GM21529 (cell line): ENCODE measurements at regions not wholly inside any gene's neighbourhood (a gene's known extent, or its start where the extent isn't known, plus 50 kb on each side); places are given as distances from the start of the nearest gene placed in this dataset.

Experiments
- ATAC-seq: cut with Tn5 transposase; IDR thresholded peaks from one replicate; pipeline ENCODE4 v1.9.1; 2021; ENCODE audit not compliant: unreplicated experiment

DNA sequence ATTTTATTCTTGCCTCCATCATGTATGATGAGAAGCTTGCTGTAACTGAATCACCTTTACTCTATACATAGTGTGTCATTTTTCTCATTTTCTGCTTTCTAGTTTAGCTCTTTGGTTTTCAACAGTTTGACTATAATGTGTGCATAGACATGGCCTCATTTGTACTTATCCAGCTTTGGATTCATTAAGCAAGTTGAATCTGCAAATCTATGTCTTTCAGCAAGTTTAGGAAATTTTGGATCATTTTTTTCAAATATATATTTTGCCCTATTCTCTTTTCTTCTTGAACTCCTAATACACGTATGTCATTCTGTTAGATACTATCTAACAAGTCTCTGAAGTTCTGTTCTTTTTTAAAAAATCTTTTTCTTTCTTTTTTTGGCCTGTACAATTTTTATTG lies 57.8 kb downstream of the PRLHR start:
- ATAC-seq, result no peak

DNA sequence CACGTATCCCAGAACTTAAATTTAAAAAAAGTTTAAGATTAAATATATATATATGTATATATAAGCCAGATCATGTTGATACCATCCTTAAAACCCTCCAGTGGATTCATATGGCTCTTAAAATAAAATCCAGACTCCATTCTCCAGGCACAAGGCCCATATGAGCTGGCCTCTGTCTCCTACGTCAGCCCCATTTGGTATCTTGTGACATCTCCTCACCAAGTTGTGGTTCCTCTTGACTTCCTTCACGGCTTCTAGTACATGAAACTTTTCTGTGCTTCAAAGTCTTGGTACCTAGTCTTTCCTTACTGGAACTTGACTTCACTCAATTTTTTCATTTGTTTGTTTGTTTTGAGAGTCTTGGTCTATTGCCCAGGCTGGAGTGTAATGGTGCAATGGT lies 61.3 kb downstream of the PRLHR start:
- no peak for ATAC-seq

DNA sequence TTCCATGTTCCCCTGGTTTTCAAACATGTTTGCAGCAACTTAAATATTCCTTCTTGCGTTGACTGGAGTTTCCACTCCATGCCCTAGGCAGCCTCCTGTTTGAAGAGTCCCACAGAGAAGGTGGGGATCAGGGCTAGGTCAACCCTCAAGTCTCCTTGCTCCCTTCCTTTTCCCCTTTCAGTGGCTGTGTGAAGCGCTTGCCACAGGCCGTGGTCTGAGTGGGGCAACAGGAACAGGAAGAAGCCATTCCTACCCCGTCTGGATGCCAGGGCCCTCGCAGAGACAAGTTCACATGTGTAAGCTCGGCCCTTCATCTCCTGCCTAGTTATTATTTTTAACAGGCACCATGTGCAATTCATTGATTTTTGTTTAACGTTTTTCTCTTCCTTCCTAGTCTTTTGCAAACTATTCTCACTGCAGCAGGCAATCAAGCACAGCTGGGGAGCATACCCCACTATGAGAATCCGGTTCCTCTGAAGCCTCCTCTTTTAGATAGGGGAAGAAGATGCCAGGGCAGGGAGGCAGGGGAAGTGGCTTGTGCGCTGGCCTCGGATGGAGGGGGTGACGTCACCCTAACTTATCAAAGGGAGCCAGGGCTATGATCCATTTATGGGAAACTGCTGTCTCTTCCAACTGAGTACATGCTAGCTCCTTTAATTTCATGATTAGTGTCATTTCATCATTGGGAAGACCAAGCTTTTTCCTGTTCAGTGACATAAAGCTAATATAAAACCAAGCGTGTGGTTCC lies 64.2 kb downstream of the PRLHR start:
- no peak for ATAC-seq

DNA sequence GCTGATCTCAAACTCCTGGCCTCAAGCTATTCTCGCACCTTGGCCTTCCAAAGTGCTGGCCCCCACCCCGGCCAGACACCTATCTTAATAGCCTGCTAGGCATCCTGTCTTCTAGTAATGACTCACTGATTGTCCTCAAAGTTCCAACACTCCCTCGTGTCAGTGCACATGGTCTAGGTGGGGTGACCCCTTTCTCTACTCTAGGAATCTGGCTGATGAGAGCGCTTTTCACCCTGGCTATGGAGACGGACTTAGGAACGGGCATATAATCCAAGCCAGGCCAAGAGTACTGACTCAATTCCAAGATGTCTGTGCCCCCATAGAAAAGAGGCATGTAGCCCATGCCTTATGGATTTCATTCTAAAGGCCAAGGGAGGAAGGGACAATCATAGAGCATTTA lies 67.0 kb downstream of the PRLHR start:
- ATAC-seq, result no peak

- no peak for ATAC-seq
Observed at GRCh38 chr10:118523775-118524174, 71.7 kb downstream of the PRLHR start.

DNA sequence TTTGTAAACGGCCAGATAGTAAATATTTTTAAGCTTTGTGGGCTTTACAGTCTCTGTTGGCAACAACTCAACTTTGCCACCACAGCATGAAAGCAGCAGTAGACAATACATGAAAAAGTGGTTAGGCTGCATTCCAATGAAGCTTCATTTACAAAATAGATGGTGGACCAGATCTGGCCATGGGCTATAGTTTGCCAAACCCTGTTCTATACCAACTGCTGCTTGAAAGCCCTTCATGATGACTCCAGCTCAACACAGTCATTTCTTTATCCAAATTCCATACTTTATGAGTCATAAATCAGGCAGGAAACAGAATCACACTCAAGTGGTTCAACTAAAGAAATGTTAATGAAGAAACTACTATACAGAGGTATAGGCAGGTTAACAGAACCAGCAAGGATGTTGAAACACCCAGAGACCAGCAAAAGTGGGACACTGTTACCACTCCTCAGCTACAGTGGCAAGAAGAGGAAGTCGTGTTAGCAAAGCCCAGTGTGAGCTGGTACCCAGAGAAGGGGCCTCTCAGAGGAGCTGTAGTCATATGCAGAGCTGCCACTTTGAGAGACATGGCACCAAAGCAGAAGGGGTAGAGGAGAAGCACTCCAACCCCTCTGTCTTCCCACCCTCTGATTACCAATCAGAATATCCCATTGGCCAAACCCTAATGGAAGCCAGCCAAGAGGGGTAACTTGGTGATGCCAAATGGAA lies 72.5 kb downstream of the PRLHR start:
- no peak for ATAC-seq

GRCh38 chr10:118521415-118522117 lies 73.9 kb downstream of the PRLHR start:
- ATAC-seq, result no peak

DNA sequence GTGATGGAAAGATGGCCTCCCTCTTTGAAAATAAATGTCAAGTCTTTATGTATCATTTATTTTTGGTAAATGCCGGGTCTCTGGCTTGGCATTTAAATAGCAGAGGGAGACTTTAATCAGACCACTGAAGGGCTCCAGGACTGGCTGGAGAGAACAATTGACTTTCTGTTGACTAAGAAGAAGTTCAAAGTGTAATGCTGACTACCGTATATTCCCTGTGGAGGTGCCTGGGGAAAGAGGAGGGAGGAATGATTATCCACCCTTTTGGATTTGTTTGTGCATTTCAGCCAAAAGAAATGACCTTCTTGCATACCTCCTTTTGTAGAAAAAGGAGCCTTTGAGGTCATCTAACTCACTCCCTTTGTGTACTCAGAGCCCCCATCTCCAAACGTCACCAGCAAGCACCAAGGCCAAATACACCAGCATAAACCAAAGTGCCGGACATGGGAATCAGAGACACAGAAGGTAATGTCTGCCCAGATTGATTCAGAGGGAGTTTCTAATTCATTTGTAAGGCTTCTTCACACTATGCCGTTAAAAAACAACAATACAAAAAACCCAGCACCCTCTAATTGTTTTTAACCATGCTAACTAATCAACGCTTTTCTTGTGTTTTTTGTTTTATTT lies 75.2 kb downstream of the PRLHR start:
- no peak for ATAC-seq

GRCh38 chr10:118518095-118518494 lies 77.4 kb downstream of the PRLHR start:
- ATAC-seq, result no peak

DNA sequence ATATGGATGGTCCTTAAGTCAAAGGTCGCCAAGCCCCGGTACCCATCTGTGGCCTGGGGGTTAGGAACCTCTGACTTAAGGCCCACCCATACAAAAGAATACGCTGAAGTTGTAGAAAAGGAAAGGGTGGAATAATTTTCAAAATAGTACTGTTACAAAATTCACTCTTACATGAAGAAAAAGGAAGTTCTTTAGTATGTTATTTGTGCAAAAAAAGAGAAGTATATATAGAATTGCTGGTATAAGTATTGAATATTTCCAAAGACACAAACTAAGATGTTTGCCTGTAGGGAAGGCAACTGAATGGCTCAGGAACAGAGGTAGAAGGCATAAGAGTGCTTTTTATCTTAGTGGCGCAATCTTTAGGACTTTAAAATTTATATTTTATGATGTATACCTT lies 78.7 kb downstream of the PRLHR start:
- ATAC-seq, result no peak

GRCh38 chr10:118513174-118513573 lies 82.3 kb downstream of the PRLHR start:
- ATAC-seq, result no peak

GRCh38 chr10:118511711-118512110 lies 83.7 kb downstream of the PRLHR start:
- ATAC-seq, result no peak

GRCh38 chr10:118508863-118509262 lies 86.6 kb downstream of the PRLHR start:
- no peak for ATAC-seq

GRCh38 chr10:118508355-118508754 lies 87.1 kb downstream of the PRLHR start:
- ATAC-seq, result no peak

DNA sequence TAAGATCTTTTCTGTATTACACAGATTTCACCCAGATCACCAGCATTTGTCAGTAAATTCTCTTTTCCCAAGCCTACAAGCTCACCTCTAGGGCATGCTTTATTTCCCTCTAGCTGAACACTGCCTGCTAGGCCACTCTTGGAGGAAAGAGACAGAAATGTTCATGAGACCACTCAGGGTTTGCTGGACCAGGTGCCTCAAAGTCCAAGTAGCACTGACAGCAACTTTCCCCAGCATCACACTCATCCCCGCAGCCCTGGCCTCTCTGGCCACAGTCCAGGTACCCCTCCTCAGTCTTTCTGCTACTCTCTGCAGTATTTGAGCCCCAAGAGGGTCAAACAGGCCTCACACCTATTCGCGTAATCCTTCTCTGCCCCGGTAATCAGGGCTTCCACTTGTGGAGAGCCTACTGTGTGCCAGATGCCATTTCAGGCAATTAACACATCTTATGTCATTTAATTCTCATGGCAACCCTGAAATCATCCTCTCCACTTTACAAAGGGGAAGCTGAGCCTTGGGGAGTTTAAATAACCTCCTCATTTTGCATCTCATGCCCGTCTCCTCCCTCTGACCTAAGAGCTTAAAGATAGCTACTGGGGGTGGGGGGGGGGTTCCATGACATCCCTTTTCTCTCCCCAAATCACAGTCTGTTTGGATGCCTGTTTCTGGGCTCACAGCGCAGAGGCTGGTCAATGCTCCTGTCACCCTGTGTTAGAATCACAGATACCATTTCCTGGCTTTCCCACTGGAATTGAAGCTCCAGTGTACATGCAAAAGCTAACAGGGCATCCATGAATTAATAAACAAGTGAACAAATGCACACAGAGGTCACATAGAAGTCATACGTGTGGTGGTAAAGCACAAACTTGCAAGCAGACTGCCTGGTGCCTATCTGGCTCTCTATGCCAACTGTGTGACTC lies 88.5 kb downstream of the PRLHR start:
- no peak for ATAC-seq

GRCh38 chr10:118505363-118505762 lies 90.1 kb downstream of the PRLHR start:
- no peak for ATAC-seq

DNA sequence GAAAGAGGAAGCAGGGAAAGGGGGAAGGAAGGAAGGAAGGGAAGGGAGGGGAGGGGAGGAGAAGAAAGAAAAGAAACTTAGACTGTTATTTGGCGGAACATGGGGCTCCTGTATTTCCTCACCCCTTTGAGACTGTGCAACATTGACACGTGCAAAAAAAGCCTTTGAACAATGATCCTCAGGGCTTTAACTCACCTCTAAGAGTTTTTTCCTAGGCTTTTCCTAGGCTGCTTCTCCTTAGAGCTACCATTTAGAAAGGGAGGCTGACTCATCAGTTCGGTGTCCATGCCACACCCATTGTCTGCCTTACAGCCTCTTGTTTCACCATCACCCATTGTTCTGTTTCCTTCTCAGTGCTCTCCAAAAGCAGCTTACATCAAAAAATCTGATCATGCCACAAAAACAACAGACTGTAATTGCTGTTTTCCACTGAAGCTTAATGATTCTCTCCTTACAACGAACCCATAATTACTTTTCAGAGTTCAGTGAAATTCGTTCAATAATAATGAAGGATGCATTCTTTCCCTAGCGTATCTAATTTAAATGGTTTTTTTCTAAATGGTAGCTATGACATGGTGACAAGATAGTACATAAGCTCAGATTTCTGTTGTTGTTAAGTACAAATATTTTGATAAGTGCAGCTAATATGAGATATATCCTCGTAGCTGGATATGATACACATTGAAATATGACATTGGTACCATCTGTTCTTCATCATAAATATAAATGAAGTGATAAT lies 90.8 kb downstream of the PRLHR start:
- ATAC-seq, result no peak

GRCh38 chr10:118504044-118504443 lies 91.4 kb downstream of the PRLHR start:
- no peak for ATAC-seq

GRCh38 chr10:118503192-118503591 lies 92.3 kb downstream of the PRLHR start:
- ATAC-seq, result no peak
